GM06990 (cell line): ENCODE measurements at regions not wholly inside any gene's neighbourhood (a gene's known extent, or its start where the extent isn't known, plus 50 kb on each side); places are given as distances from the start of the nearest gene placed in this dataset.

Source experiments
- DNase-seq: peaks from one replicate; pipeline ENCODE4 v3.0.0-alpha.2; 2011; ENCODE audit not compliant: insufficient read length; ENCODE audit errors: extremely low read depth
- H3K27me3 ChIP-seq: replicated peaks from 2 replicates; pipeline ENCODE4 v1.6.0; 2011; ENCODE audit warnings: low read length; ENCODE audit not compliant: control insufficient read depth, insufficient read depth
- H3K36me3 ChIP-seq: 2 replicates; pipeline ENCODE4 v1.5.1; 2011; ENCODE audit warnings: low read length; ENCODE audit not compliant: control insufficient read depth, insufficient read depth
- H3K4me3 ChIP-seq: replicated peaks from 2 replicates; pipeline ENCODE4 v1.5.1; 2011; ENCODE audit warnings: low read depth, mild to moderate bottlenecking, control low read depth, low read length
- TF ChIP-seq, protein P1 (sequence below): IDR thresholded peaks from 2 replicates; pipeline ENCODE4 v1.5.1; 2011; ENCODE audit warnings: low read length, control low read depth, mild to moderate bottlenecking, inconsistent platforms; ENCODE audit not compliant: insufficient read depth, poor library complexity, severe bottlenecking

DNA sequence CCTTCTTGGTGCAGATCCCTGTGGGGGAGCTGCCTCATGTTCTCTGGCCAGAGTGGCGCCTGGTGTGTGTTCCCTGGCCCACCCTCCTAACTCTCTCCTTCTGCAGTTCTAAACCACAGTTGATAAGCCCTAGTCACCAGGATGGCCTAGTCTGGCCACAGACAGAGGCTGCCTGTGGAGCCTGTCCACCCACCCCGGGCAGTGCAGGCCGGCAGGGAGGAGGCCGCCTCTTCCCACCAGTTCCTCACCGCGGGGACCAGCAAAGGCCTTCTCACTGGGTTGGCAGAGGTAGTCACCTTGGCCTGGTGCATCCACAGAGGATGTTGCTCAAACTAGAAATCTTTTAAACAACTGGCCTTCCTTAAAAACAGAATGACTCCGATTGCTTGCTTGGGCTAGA, 276.4 kb upstream of the TTC14 start:
- Histone ChIP-seq H3K27me3 (no peaks in the 10 kb centered on the region), H3K4me3 (no peak overlapping the region), H3K36me3 (no peaks in the 10 kb centered on the region)
- TF ChIP-seq, protein P1, sequence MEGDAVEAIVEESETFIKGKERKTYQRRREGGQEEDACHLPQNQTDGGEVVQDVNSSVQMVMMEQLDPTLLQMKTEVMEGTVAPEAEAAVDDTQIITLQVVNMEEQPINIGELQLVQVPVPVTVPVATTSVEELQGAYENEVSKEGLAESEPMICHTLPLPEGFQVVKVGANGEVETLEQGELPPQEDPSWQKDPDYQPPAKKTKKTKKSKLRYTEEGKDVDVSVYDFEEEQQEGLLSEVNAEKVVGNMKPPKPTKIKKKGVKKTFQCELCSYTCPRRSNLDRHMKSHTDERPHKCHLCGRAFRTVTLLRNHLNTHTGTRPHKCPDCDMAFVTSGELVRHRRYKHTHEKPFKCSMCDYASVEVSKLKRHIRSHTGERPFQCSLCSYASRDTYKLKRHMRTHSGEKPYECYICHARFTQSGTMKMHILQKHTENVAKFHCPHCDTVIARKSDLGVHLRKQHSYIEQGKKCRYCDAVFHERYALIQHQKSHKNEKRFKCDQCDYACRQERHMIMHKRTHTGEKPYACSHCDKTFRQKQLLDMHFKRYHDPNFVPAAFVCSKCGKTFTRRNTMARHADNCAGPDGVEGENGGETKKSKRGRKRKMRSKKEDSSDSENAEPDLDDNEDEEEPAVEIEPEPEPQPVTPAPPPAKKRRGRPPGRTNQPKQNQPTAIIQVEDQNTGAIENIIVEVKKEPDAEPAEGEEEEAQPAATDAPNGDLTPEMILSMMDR, result no peak
- DNase-seq, result no peak

DNA sequence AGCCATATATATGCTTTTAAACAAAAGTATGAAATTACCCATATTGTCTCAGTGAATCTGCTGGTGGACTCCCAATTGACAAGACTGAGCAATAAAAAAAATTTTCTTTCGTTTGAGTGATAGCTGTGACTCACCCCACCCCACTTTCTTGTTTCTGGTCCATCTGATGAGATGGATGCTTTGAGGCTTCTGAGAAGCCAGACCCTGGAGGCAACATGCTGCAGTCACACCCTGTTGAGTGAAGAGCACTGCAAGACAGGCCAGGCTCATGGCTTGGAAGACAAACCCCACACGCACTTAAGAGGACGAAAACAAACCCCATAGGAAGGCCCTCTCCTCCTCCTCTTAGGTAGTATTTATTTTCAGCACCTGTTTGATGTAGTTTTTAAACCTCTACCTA, 276.0 kb upstream of the TTC14 start:
- no peak overlapping the region for H3K4me3 ChIP-seq

GRCh38 chr3:180329187-180329586, 272.8 kb upstream of the TTC14 start:
- DNase-seq, result peak; percentile 38
- no peak overlapping the region for H3K4me3 ChIP-seq
- no peaks in the 10 kb centered on the region for H3K27me3 ChIP-seq
- H3K36me3 ChIP-seq, result no peaks in the 10 kb centered on the region
- TF ChIP-seq, protein P1, result peak; percentile 33

More for the DNA sequence above, 276.0 kb upstream of the TTC14 start:
- TF ChIP-seq, protein P1, result no peak
- Histone ChIP-seq H3K36me3 (no peaks in the 10 kb centered on the region), H3K27me3 (no peaks in the 10 kb centered on the region)
- DNase-seq, result no peak

DNA sequence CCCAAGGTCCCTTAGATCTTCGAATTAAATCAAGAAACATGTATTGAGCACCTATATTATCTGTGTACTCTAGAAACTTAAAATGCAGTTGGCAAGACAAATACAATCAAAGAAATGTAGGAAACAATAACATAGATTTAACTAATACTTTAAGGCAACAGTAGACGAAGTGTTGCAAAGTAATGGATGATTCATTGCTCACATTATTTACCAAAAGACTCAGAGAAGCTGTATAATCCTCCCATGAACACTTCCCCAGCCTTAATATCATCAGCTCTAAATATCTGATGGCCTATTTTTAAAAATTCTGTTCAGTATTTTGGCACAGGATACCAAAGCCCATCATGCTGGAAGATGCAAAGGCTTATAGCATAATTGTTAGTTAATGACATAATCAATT, 272.1 kb upstream of the TTC14 start:
- DNase-seq, result no peak
- TF ChIP-seq, protein P1, result no peak
- no peaks in the 10 kb centered on the region for H3K27me3 ChIP-seq
- no peak overlapping the region for H3K4me3 ChIP-seq
- H3K36me3 ChIP-seq, result no peaks in the 10 kb centered on the region

DNA sequence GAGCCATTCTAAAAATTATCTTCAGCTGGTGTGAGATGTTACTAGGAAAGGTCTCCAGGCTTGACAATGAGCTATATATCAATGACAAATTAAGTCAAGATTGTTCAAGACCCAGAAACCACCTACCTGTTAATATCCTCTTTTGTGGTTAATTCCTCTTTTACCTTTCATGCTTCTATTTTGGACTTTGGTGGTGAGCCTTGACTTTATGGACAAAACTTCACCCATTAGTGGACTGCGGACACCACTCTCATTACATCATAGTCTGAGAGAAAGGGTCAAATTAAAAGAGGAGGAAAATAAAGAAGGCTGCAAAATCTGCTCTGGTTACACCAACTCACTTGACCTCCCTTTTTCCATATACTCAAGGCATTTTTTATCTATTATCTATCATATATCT, 271.5 kb upstream of the TTC14 start:
- TF ChIP-seq, protein P1, result no peak
- Histone ChIP-seq H3K4me3 (no peak overlapping the region), H3K27me3 (no peaks in the 10 kb centered on the region), H3K36me3 (no peaks in the 10 kb centered on the region)
- DNase-seq, result no peak

- TF ChIP-seq, protein P1, result no peak
- peak; percentile 42 for DNase-seq
Observed at GRCh38 chr3:180332608-180333007, 269.4 kb upstream of the TTC14 start.

More at GRCh38 chr3:180332608-180333007, 269.4 kb upstream of the TTC14 start:
- Histone ChIP-seq H3K4me3 (no peak overlapping the region), H3K27me3 (no peaks in the 10 kb centered on the region), H3K36me3 (no peaks in the 10 kb centered on the region)
